Liver (tissue), 8 donors: ENCODE measurements at regions not wholly inside any gene's neighbourhood (a gene's known extent, or its start where the extent isn't known, plus 50 kb on each side); places are given as distances from the start of the nearest gene placed in this dataset.

Experiments used
- DNase-seq: peaks from one replicate; pipeline ENCODE4 v3.0.0-alpha.2; 2017; ENCODE audit warnings: low spot score
- H3K27ac ChIP-seq, 2 donors: one replicate each; pipeline ENCODE4 v1.7.0; 2013; ENCODE audit warnings: inconsistent platforms in 2 of 2, low read length in 2 of 2, control low read depth in 1 of 2, low read depth in 1 of 2, mild to moderate bottlenecking in 1 of 2
- H3K27me3 ChIP-seq, 4 donors: one replicate each; pipeline versions ENCODE4 v1.6.1 to v1.7.0; 2013; ENCODE audit warnings: low read length in 3 of 4, inconsistent platforms in 1 of 4, mild to moderate bottlenecking in 1 of 4, moderate library complexity in 1 of 4; ENCODE audit not compliant: control insufficient read depth in 4 of 4, insufficient read depth in 4 of 4
- H3K36me3 ChIP-seq, 4 donors: one replicate each; pipeline versions ENCODE4 v1.6.1 to v1.7.0; 2013; ENCODE audit warnings: low read length in 3 of 4, mild to moderate bottlenecking in 3 of 4, low read depth in 1 of 4, moderate library complexity in 1 of 4; ENCODE audit not compliant: control insufficient read depth in 4 of 4, insufficient read depth in 3 of 4
- H3K4me1 ChIP-seq, 4 donors: one replicate each; pipeline versions ENCODE4 v1.6.1 to v1.7.0; 2013; ENCODE audit warnings: low read length in 3 of 4, mild to moderate bottlenecking in 3 of 4, moderate library complexity in 1 of 4; ENCODE audit not compliant: control insufficient read depth in 4 of 4, insufficient read depth in 4 of 4
- H3K4me3 ChIP-seq, 3 donors: one replicate each; pipeline versions ENCODE4 v1.6.1 to v1.7.0; 2013; ENCODE audit warnings: low read length in 3 of 3, control low read depth in 1 of 3, low read depth in 1 of 3, mild to moderate bottlenecking in 1 of 3
- H3K9ac ChIP-seq, 2 donors: one replicate each; pipeline ENCODE4 v1.7.0; 2013; ENCODE audit warnings: low read length in 2 of 2, mild to moderate bottlenecking in 2 of 2, moderate library complexity in 2 of 2, control low read depth in 1 of 2, low read depth in 1 of 2
- H3K9me3 ChIP-seq, 4 donors: one replicate each; pipeline versions ENCODE4 v1.6.1 to v1.7.0; 2013; ENCODE audit warnings: low read length in 3 of 4; ENCODE audit not compliant: control insufficient read depth in 4 of 4
- ATF3 ChIP-seq: IDR thresholded peaks from 2 replicates; pipeline ENCODE4 v1.6.1; 2016; ENCODE audit warnings: antibody characterized with exemption
- EGR1 ChIP-seq, 2 donors: IDR thresholded peaks; 2 replicates each; pipeline ENCODE4 v1.6.1; 2016 to 2018; ENCODE audit warnings: antibody characterized with exemption in 2 of 2, low read depth in 2 of 2
- FOXA1 ChIP-seq: IDR thresholded peaks from 2 replicates; pipeline ENCODE4 v1.6.1; 2016; ENCODE audit warnings: antibody characterized with exemption
- FOXA2 ChIP-seq: IDR thresholded peaks from 2 replicates; pipeline ENCODE4 v1.6.1; 2016; ENCODE audit warnings: antibody characterized with exemption
- GABPA ChIP-seq, 2 donors: IDR thresholded peaks in 1 of 2; conservative IDR thresholded peaks in 1 of 2; 2 replicates each; pipeline ENCODE4 v1.6.1; 2016; ENCODE audit warnings: antibody characterized with exemption in 2 of 2, mild to moderate bottlenecking in 1 of 2, moderate library complexity in 1 of 2
- HNF4A ChIP-seq, 2 donors: conservative IDR thresholded peaks; 2 replicates each; pipeline ENCODE4 v1.6.1; 2016; ENCODE audit warnings: antibody characterized with exemption in 2 of 2, mild to moderate bottlenecking in 2 of 2
- HNF4G ChIP-seq: IDR thresholded peaks from 2 replicates; pipeline ENCODE4 v1.6.1; 2016; ENCODE audit warnings: antibody characterized with exemption
- NR2F2 ChIP-seq: IDR thresholded peaks from 2 replicates; pipeline ENCODE4 v1.6.1; 2016; ENCODE audit warnings: antibody characterized with exemption
- RAD21 ChIP-seq, 2 donors: IDR thresholded peaks; 2 replicates each; pipeline ENCODE4 v1.6.1; 2016; ENCODE audit warnings: antibody characterized with exemption in 2 of 2, mild to moderate bottlenecking in 2 of 2
- RXRA ChIP-seq, 2 donors: IDR thresholded peaks; 2 replicates each; pipeline ENCODE4 v1.6.1; 2017 to 2018; ENCODE audit warnings: antibody characterized with exemption in 2 of 2, mild to moderate bottlenecking in 1 of 2
- SP1 ChIP-seq: IDR thresholded peaks from 2 replicates; pipeline ENCODE4 v1.6.1; 2018; ENCODE audit warnings: antibody characterized with exemption, mild to moderate bottlenecking
- TAF1 ChIP-seq: conservative IDR thresholded peaks from 2 replicates; pipeline ENCODE4 v1.6.1; 2016; ENCODE audit warnings: antibody characterized with exemption, mild to moderate bottlenecking
- YY1 ChIP-seq: IDR thresholded peaks from 2 replicates; pipeline ENCODE4 v1.6.1; 2016; ENCODE audit warnings: antibody characterized with exemption, mild to moderate bottlenecking
- WGBS: extraction: QIAGEN DNeasy Blood & Tissue Kit; methylation state at CpG from one replicate; pipeline ENCODE4 v1.1.7; 2013; 5-methylcytosine and 5-hydroxymethylcytosine counted together
- TF ChIP-seq, protein P1 (sequence below): fragments of 150-350 bp; IDR thresholded peaks from 2 replicates; pipeline ENCODE4 v1.5.1; 2017; ENCODE audit warnings: improper control_type of control experiment, low read depth, low read length; ENCODE audit not compliant: missing input control
- TF ChIP-seq, protein P2 (sequence below): IDR thresholded peaks from 2 replicates; pipeline ENCODE4 v1.6.1; 2016; ENCODE audit warnings: antibody characterized with exemption, mild to moderate bottlenecking
- TF ChIP-seq, protein P3 (sequence below): IDR thresholded peaks from 2 replicates; pipeline ENCODE4 v1.6.1; 2016; ENCODE audit warnings: antibody characterized with exemption
- TF ChIP-seq, protein P4 (sequence below): IDR thresholded peaks from 2 replicates; pipeline ENCODE4 v1.6.1; 2016; ENCODE audit warnings: antibody characterized with exemption
- donor health status: healthy.
- donor health status: healthy.
- donor health status: healthy.
- donor health status: healthy.
- donor health status: healthy.

- Histone ChIP-seq H3K4me3 (no peak overlapping the region), H3K4me1 (no peaks in the 10 kb centered on the region), H3K9ac (no peak overlapping the region), H3K27ac (no peak overlapping the region), H3K36me3 (no peaks in the 10 kb centered on the region), H3K9me3 (no peaks in the 10 kb centered on the region), H3K27me3 (no peaks in the 10 kb centered on the region)
- no peak for DNase-seq
- no peak for TF ChIP-seq EGR1 (IDR thresholded peaks at IDR 0.05; ENCODE audit: low read depth in 2 of 2)
Observed at GRCh38 chr4:60590116-60590515, 610.0 kb upstream of the ADGRL3 start.

GRCh38 chr4:60605646-60606354, 594.3 kb upstream of the ADGRL3 start:
- WGBS = 61% methylated on average over 2 of the region's 2 CpGs
- TF ChIP-seq GABPA (IDR thresholded peaks at IDR 0.05 in 1 of 2, conservative IDR thresholded peaks at IDR 0.05 in 1 of 2) (no peak), FOXA2 (no peak), YY1 (no peak), RXRA (IDR thresholded peaks at IDR 0.05) (no peak), ATF3 (no peak), NR2F2 (no peak), HNF4A (conservative IDR thresholded peaks at IDR 0.05) (no peak), RAD21 (IDR thresholded peaks at IDR 0.05) (no peak), TAF1 (no peak), HNF4G (no peak), EGR1 (IDR thresholded peaks at IDR 0.05; ENCODE audit: low read depth in 2 of 2) (no peak), SP1 (no peak), FOXA1 (no peak)
- TF ChIP-seq, protein P1, sequence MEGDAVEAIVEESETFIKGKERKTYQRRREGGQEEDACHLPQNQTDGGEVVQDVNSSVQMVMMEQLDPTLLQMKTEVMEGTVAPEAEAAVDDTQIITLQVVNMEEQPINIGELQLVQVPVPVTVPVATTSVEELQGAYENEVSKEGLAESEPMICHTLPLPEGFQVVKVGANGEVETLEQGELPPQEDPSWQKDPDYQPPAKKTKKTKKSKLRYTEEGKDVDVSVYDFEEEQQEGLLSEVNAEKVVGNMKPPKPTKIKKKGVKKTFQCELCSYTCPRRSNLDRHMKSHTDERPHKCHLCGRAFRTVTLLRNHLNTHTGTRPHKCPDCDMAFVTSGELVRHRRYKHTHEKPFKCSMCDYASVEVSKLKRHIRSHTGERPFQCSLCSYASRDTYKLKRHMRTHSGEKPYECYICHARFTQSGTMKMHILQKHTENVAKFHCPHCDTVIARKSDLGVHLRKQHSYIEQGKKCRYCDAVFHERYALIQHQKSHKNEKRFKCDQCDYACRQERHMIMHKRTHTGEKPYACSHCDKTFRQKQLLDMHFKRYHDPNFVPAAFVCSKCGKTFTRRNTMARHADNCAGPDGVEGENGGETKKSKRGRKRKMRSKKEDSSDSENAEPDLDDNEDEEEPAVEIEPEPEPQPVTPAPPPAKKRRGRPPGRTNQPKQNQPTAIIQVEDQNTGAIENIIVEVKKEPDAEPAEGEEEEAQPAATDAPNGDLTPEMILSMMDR = no peak
- TF ChIP-seq, protein P2, sequence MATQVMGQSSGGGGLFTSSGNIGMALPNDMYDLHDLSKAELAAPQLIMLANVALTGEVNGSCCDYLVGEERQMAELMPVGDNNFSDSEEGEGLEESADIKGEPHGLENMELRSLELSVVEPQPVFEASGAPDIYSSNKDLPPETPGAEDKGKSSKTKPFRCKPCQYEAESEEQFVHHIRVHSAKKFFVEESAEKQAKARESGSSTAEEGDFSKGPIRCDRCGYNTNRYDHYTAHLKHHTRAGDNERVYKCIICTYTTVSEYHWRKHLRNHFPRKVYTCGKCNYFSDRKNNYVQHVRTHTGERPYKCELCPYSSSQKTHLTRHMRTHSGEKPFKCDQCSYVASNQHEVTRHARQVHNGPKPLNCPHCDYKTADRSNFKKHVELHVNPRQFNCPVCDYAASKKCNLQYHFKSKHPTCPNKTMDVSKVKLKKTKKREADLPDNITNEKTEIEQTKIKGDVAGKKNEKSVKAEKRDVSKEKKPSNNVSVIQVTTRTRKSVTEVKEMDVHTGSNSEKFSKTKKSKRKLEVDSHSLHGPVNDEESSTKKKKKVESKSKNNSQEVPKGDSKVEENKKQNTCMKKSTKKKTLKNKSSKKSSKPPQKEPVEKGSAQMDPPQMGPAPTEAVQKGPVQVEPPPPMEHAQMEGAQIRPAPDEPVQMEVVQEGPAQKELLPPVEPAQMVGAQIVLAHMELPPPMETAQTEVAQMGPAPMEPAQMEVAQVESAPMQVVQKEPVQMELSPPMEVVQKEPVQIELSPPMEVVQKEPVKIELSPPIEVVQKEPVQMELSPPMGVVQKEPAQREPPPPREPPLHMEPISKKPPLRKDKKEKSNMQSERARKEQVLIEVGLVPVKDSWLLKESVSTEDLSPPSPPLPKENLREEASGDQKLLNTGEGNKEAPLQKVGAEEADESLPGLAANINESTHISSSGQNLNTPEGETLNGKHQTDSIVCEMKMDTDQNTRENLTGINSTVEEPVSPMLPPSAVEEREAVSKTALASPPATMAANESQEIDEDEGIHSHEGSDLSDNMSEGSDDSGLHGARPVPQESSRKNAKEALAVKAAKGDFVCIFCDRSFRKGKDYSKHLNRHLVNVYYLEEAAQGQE = no peak
- TF ChIP-seq, protein P3, sequence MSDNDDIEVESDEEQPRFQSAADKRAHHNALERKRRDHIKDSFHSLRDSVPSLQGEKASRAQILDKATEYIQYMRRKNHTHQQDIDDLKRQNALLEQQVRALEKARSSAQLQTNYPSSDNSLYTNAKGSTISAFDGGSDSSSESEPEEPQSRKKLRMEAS = no peak
- TF ChIP-seq, protein P4, sequence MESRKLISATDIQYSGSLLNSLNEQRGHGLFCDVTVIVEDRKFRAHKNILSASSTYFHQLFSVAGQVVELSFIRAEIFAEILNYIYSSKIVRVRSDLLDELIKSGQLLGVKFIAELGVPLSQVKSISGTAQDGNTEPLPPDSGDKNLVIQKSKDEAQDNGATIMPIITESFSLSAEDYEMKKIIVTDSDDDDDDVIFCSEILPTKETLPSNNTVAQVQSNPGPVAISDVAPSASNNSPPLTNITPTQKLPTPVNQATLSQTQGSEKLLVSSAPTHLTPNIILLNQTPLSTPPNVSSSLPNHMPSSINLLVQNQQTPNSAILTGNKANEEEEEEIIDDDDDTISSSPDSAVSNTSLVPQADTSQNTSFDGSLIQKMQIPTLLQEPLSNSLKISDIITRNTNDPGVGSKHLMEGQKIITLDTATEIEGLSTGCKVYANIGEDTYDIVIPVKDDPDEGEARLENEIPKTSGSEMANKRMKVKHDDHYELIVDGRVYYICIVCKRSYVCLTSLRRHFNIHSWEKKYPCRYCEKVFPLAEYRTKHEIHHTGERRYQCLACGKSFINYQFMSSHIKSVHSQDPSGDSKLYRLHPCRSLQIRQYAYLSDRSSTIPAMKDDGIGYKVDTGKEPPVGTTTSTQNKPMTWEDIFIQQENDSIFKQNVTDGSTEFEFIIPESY = no peak

More at GRCh38 chr4:60605646-60606354, 594.3 kb upstream of the ADGRL3 start:
- Histone ChIP-seq H3K9me3 (no peaks in the 10 kb centered on the region), H3K4me1 (no peaks in the 10 kb centered on the region), H3K27me3 (no peaks in the 10 kb centered on the region), H3K9ac (no peak overlapping the region), H3K4me3 (no peak overlapping the region), H3K36me3 (no peaks in the 10 kb centered on the region), H3K27ac (no peak overlapping the region)
- no peak for DNase-seq
